H1 (cell line): ENCODE measurements at regions not wholly inside any gene's neighbourhood (a gene's known extent, or its start where the extent isn't known, plus 50 kb on each side); places are given as distances from the start of the nearest gene placed in this dataset.

Experiments
- CTCF ChIA-PET: fragments of 300-600 bp; sonication (Branson Sonifier 250); formaldehyde crosslinking; loops from one replicate; lab custom pipeline; 2021; ENCODE audit not compliant: partially characterized antibody; lab: Charles Lee
- POLR2A ChIA-PET: fragments of 300-600 bp; sonication (Branson Sonifier 250); formaldehyde crosslinking; loops from one replicate; lab custom pipeline; 2021; ENCODE audit warnings: inconsistent platforms; ENCODE audit not compliant: partially characterized antibody; lab: Charles Lee
- DNase-seq, 2 experiments: peaks; one replicate each; pipeline versions ENCODE4 v3.0.0 to v3.0.0-alpha.2; 2010 to 2022; ENCODE audit warnings: low spot score in 2 of 2, low read depth in 1 of 2, mixed read lengths in 1 of 2
- FAIRE-seq: peaks from 2 replicates; lab custom pipeline; 2011; peaks lifted over from hg19 to GRCh38; lab: Jason Lieb, UNC
- H2AFZ ChIP-seq: 2 replicates; pipeline ENCODE4 v1.8.1; 2012; ENCODE audit warnings: low read length, inconsistent platforms
- H2AK5ac ChIP-seq: 2 replicates; pipeline ENCODE4 v1.6.1; 2013; ENCODE audit warnings: low read depth, low read length
- H2BK120ac ChIP-seq: replicated peaks from 2 replicates; pipeline ENCODE3; 2013; ENCODE audit warnings: low read depth, low read length, inconsistent platforms
- H2BK12ac ChIP-seq: 2 replicates; pipeline ENCODE4 v1.6.1; 2013; ENCODE audit warnings: low read depth, low read length
- H2BK15ac ChIP-seq: 2 replicates; pipeline ENCODE4 v1.6.1; 2013; ENCODE audit warnings: low read length
- H2BK20ac ChIP-seq: 2 replicates; pipeline ENCODE4 v1.6.1; 2013; ENCODE audit warnings: low read length
- H2BK5ac ChIP-seq: 2 replicates; pipeline ENCODE4 v1.6.1; 2013; ENCODE audit warnings: low read depth, low read length
- H3K14ac ChIP-seq: 2 replicates; pipeline ENCODE4 v1.6.1; 2013; ENCODE audit warnings: inconsistent platforms; ENCODE audit not compliant: insufficient read length
- H3K18ac ChIP-seq: 2 replicates; pipeline ENCODE4 v1.6.1; 2013; ENCODE audit warnings: low read length; ENCODE audit errors: extremely low read depth
- H3K23ac ChIP-seq: 2 replicates; pipeline ENCODE4 v1.6.1; 2013; ENCODE audit warnings: inconsistent platforms; ENCODE audit not compliant: insufficient read length
- H3K23me2 ChIP-seq: 2 replicates; pipeline ENCODE4 v1.6.1; 2013; ENCODE audit warnings: low read depth, low read length
- H3K27ac ChIP-seq: 2 replicates; pipeline ENCODE4 v1.6.1; 2011; ENCODE audit warnings: low read depth, low read length, inconsistent platforms
- H3K27me3 ChIP-seq, 4 experiments: replicated peaks in 1 of 4; 1 replicate in 1 of 4; 2 replicates in 3 of 4; pipeline versions ENCODE4 v1.6.1 to v1.8.1; 2011 to 2013; ENCODE audit warnings: low read length in 3 of 4, mild to moderate bottlenecking in 3 of 4, inconsistent platforms in 2 of 4, mixed read lengths in 2 of 4, moderate library complexity in 1 of 4; ENCODE audit not compliant: control insufficient read depth in 3 of 4, insufficient read depth in 3 of 4; ENCODE audit errors: extremely low read depth in 1 of 4
- H3K36me3 ChIP-seq, 4 experiments: 2 replicates each; pipeline versions ENCODE4 v1.6.1 to v1.8.1; 2011 to 2013; ENCODE audit warnings: mild to moderate bottlenecking in 4 of 4, low read length in 3 of 4, moderate library complexity in 2 of 4, control low read depth in 1 of 4, inconsistent platforms in 1 of 4; ENCODE audit not compliant: insufficient read depth in 4 of 4, control insufficient read depth in 2 of 4
- H3K4ac ChIP-seq: replicated peaks from 2 replicates; pipeline ENCODE3; 2013; ENCODE audit warnings: low read length, low read depth, mixed read lengths, inconsistent platforms; ENCODE audit not compliant: insufficient read length
- H3K4me1 ChIP-seq, 4 experiments: replicated peaks in 1 of 4; 1 replicate in 1 of 4; 2 replicates in 3 of 4; pipeline versions ENCODE4 v1.6.1 to v1.8.1; 2011 to 2013; ENCODE audit warnings: low read length in 3 of 4, inconsistent platforms in 2 of 4, mixed read lengths in 1 of 4; ENCODE audit not compliant: insufficient read depth in 4 of 4, control insufficient read depth in 3 of 4
- H3K4me2 ChIP-seq, 2 experiments: 2 replicates each; pipeline versions ENCODE4 v1.6.1 to v1.8.1; 2011 to 2013; ENCODE audit warnings: low read depth in 2 of 2, low read length in 2 of 2, control low read depth in 1 of 2, inconsistent platforms in 1 of 2, mild to moderate bottlenecking in 1 of 2; ENCODE audit not compliant: insufficient read depth in 1 of 2
- H3K4me3 ChIP-seq, 4 experiments: fragments of 200-600, 300-600 bp in 1 of 4; sonication (generic), shearing (Covaris generic), sonication (Bioruptor Twin) in 1 of 4; 2 replicates each; pipeline versions ENCODE4 v1.5.1 to v1.8.1; 2011 to 2016; ENCODE audit warnings: low read length in 4 of 4, low read depth in 3 of 4, control low read depth in 2 of 4, inconsistent platforms in 2 of 4, mild to moderate bottlenecking in 2 of 4, mixed read lengths in 1 of 4, moderate library complexity in 1 of 4; ENCODE audit not compliant: insufficient read depth in 2 of 4; ENCODE audit errors: extremely low read depth in 1 of 4
- H3K56ac ChIP-seq: replicated peaks from 2 replicates; pipeline ENCODE3; 2013; ENCODE audit warnings: low read depth, mild to moderate bottlenecking, mixed read lengths, low read length, inconsistent platforms; ENCODE audit not compliant: insufficient read length
- H3K79me1 ChIP-seq: 2 replicates; pipeline ENCODE4 v1.6.1; 2013; ENCODE audit warnings: low read depth, low read length, control low read depth
- H3K79me2 ChIP-seq, 2 experiments: 2 replicates each; pipeline versions ENCODE4 v1.6.1 to v1.8.1; 2012 to 2013; ENCODE audit warnings: low read length in 2 of 2, mild to moderate bottlenecking in 2 of 2, inconsistent platforms in 1 of 2; ENCODE audit not compliant: insufficient read depth in 2 of 2, control insufficient read depth in 1 of 2
- H3K9ac ChIP-seq, 4 experiments: replicated peaks in 1 of 4; 1 replicate in 1 of 4; 2 replicates in 3 of 4; pipeline versions ENCODE4 v1.6.1 to v1.8.1; 2011 to 2013; ENCODE audit warnings: low read depth in 3 of 4, low read length in 3 of 4, control low read depth in 2 of 4, mild to moderate bottlenecking in 2 of 4, moderate library complexity in 2 of 4, inconsistent platforms in 1 of 4; ENCODE audit errors: extremely low read depth in 1 of 4
- H3K9me3 ChIP-seq, 2 experiments: 2 replicates each; pipeline versions ENCODE4 v1.6.1 to v1.8.1; 2012 to 2013; ENCODE audit warnings: mild to moderate bottlenecking in 2 of 2, moderate library complexity in 2 of 2, control low read depth in 1 of 2, inconsistent platforms in 1 of 2, low read depth in 1 of 2, low read length in 1 of 2, mixed read lengths in 1 of 2; ENCODE audit not compliant: insufficient read depth in 2 of 2
- H4K20me1 ChIP-seq, 2 experiments: replicated peaks in 1 of 2; 2 replicates each; pipeline versions ENCODE3 to v1.8.1; 2011 to 2013; ENCODE audit warnings: inconsistent platforms in 2 of 2, low read length in 2 of 2, mild to moderate bottlenecking in 1 of 2; ENCODE audit not compliant: insufficient read depth in 2 of 2, control insufficient read depth in 1 of 2
- H4K5ac ChIP-seq: 2 replicates; pipeline ENCODE4 v1.6.1; 2013; ENCODE audit warnings: low read length, low read depth, mixed read lengths, inconsistent platforms; ENCODE audit not compliant: insufficient read length
- H4K8ac ChIP-seq: 2 replicates; pipeline ENCODE4 v1.8.0; 2013; ENCODE audit warnings: mild to moderate bottlenecking, moderate library complexity, low read length, inconsistent platforms; ENCODE audit not compliant: insufficient read depth; ENCODE audit errors: extremely low read depth
- H4K91ac ChIP-seq: replicated peaks from 2 replicates; pipeline ENCODE3; 2013; ENCODE audit warnings: low read length, mixed read lengths, inconsistent platforms; ENCODE audit not compliant: insufficient read length
- E2F6 ChIP-seq: IDR thresholded peaks from 2 replicates; pipeline ENCODE4 v1.6.1; 2012; ENCODE audit warnings: inconsistent platforms
- NANOG ChIP-seq: IDR thresholded peaks from 2 replicates; pipeline ENCODE4 v1.6.1; 2011; ENCODE audit warnings: low read length, low read depth, mild to moderate bottlenecking, inconsistent platforms; ENCODE audit not compliant: insufficient read depth, poor library complexity, severe bottlenecking
- WGBS, 2 experiments: shearing (Covaris generic) in 1 of 2; methylation state at CpG; one replicate each; pipeline versions ENCODE4 v1.1.6 to v1.1.7; 2013 to 2015; ENCODE audit warnings: low lambda C conversion rate in 2 of 2, mixed read lengths in 2 of 2, inconsistent platforms in 1 of 2, low coverage in 1 of 2, missing lambda C conversion rate in 1 of 2; ENCODE audit not compliant: insufficient replicate concordance in 2 of 2, insufficient coverage in 1 of 2, insufficient read length in 1 of 2; ENCODE audit errors: extremely low coverage in 1 of 2, missing lambda C conversion rate in 1 of 2; 5-methylcytosine and 5-hydroxymethylcytosine counted together

DNA sequence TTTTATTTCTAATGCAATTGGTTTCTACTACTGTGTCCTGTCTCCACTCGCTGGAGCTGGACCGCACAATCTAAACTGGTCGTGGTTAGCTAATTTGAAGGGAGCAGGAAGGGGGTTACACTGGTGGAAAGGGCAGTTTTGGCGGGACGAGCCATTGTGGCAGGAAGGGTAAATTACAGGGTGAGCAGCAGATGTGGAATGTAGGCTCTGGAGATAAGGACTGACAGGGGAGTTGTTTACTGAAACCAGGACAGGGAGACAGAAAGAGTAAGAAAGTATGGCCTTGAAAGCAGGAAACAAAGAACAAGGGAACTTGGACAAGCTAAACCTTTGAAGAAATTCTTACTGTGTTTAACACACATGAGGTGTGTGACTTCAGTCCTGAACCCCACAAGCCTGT is 147.8 kb downstream of the ATXN7L3B start:
- no peak overlapping the region for H3K4ac ChIP-seq
- no peak overlapping the region for H3K4me2 ChIP-seq
- no peak overlapping the region for H4K5ac ChIP-seq
- H3K27me3 ChIP-seq, result no peaks in the 10 kb centered on the region
- DNase-seq (no peak), FAIRE-seq (no peak)
- 90% methylated on average over 5 of the region's 5 CpGs; no CpG with 5 or more reads in 1 of the 2 experiments for WGBS, 2 experiments
- no peak overlapping the region for H3K14ac ChIP-seq
- no peaks in the 10 kb centered on the region for H3K79me1 ChIP-seq
- H4K8ac ChIP-seq, result no peak overlapping the region
- no peak overlapping the region for H3K56ac ChIP-seq
- H3K23ac ChIP-seq, result no peak overlapping the region
- H2AK5ac ChIP-seq, result no peak overlapping the region
- ChIA-PET POLR2A (no interaction called here), CTCF (interaction anchor here (0.5 kb wide), 1 partner anchor 12 kb away, joined by 3 read pairs; no protein-coding TSS in a partner anchor)
- H2BK12ac ChIP-seq, result no peak overlapping the region
- no peaks in the 10 kb centered on the region for H4K20me1 ChIP-seq
- H4K91ac ChIP-seq, result no peak overlapping the region
- H2BK5ac ChIP-seq, result no peak overlapping the region
- H2BK15ac ChIP-seq, result no peak overlapping the region
- no peaks in the 10 kb centered on the region for H3K23me2 ChIP-seq
- H2BK20ac ChIP-seq, result no peak overlapping the region
- H3K27ac ChIP-seq, result no peak overlapping the region
- no peak overlapping the region for H3K18ac ChIP-seq
- no peak overlapping the region for H3K4me3 ChIP-seq
- H3K36me3 ChIP-seq, result no peaks in the 10 kb centered on the region
- H3K4me1 ChIP-seq, result no peaks in the 10 kb centered on the region
- TF ChIP-seq NANOG, result no peak
- TF ChIP-seq E2F6, result 0 out of 2 replicates have a peak, but pooled peaks have one; percentile 31
- H3K9ac ChIP-seq, result no peak overlapping the region
- H3K79me2 ChIP-seq, result no peaks in the 10 kb centered on the region
- no peaks in the 10 kb centered on the region for H3K9me3 ChIP-seq
- peak overlapping the region; percentile 63 for H2AFZ ChIP-seq
- H2BK120ac ChIP-seq, result no peak overlapping the region
